ENCODE measurements at regions not wholly inside any gene's neighbourhood (a gene's known extent, or its start where the extent isn't known, plus 50 kb on each side); places are given as distances from the start of the nearest gene placed in this dataset.
A peak's percentile ranks its signal among the peaks of the same experiment; 100 is the strongest.

- no peaks in the 10 kb centered on the region for H3K27me3 Mint-ChIP-seq (ENCODE audit: unreplicated experiment)
- no peak overlapping the region for H3K27ac Mint-ChIP-seq (ENCODE audit: unreplicated experiment)
- peaks cover 10% of the 10 kb centered on the region for H3K9me3 Mint-ChIP-seq (ENCODE audit: low read depth, unreplicated experiment)
- TF ChIP-seq CTCF (IDR thresholded peaks at IDR 0.05; ENCODE audit: unreplicated experiment), result no peak
- CTCF ChIA-PET, result interaction anchor here (0.6 kb wide), 1 partner anchor 73 kb away, joined by 3 read pairs; no protein-coding TSS in a partner anchor
- BruUV-seq (replicated peaks), result no TSS peak
- peaks cover 14% of the 10 kb centered on the region for H3K36me3 Mint-ChIP-seq (ENCODE audit: insufficient read depth, unreplicated experiment)
- intact Hi-C loops (cut with micrococcal nuclease; ENCODE audit: unreplicated experiment), result no loop called here
- no peak overlapping the region for H3K4me3 Mint-ChIP-seq (ENCODE audit: low read depth, unreplicated experiment)
- peaks cover 27% of the 10 kb centered on the region for H3K4me1 Mint-ChIP-seq (ENCODE audit: low read depth, unreplicated experiment)
- no peak for DNase-seq
Observed at GRCh38 chr1:162916821-162917613, 56.0 kb upstream of the CCDC190 start.

- Mint-ChIP-seq H3K27me3 (ENCODE audit: unreplicated experiment) (no peaks in the 10 kb centered on the region), H3K27ac (ENCODE audit: unreplicated experiment) (no peak overlapping the region), H3K36me3 (ENCODE audit: insufficient read depth, unreplicated experiment) (peaks cover 14% of the 10 kb centered on the region), H3K9me3 (ENCODE audit: low read depth, unreplicated experiment) (peaks cover 11% of the 10 kb centered on the region), H3K4me3 (ENCODE audit: low read depth, unreplicated experiment) (no peak overlapping the region), H3K4me1 (ENCODE audit: low read depth, unreplicated experiment) (peaks cover 27% of the 10 kb centered on the region)
- no peak for DNase-seq
- CTCF ChIA-PET, result interaction anchor here (1.4 kb wide), 1 partner anchor 14 kb away, joined by 3 read pairs; no protein-coding TSS in a partner anchor
- BruUV-seq (replicated peaks), result no TSS peak
- intact Hi-C loops (cut with micrococcal nuclease; ENCODE audit: unreplicated experiment), result no loop called here
- TF ChIP-seq CTCF (IDR thresholded peaks at IDR 0.05; ENCODE audit: unreplicated experiment), result no peak
Observed at GRCh38 chr1:162916407-162916806, 55.4 kb upstream of the CCDC190 start.

DNA sequence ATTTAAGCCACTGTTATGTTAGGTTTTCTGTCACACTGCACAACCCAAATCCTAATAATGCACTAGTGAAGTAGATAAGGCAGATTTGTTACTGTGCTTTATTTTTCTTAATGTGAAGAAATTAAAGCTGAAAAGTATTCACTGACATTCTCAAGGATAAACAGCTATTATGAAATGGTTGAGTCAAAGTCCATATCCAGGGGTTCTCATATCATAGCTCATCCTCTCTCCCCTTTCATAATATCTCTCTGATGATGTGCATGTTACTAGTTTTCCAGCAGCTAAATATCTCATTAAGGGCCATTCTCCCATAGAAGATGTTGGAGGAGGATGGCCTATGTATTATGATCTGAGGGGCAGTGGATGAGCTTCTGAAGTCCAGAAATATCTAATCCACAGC is 53.6 kb upstream of the CCDC190 start:
- no peak for TF ChIP-seq CTCF (IDR thresholded peaks at IDR 0.05; ENCODE audit: unreplicated experiment)
- intact Hi-C loops (cut with micrococcal nuclease; ENCODE audit: unreplicated experiment), result no loop called here
- CTCF ChIA-PET, result interaction anchor here (1.2 kb wide), 1 partner anchor 154 kb away, joined by 4 read pairs; the partner anchor contains the start of gene RGS4
- Mint-ChIP-seq H3K36me3 (ENCODE audit: insufficient read depth, unreplicated experiment) (peaks cover 14% of the 10 kb centered on the region), H3K4me1 (ENCODE audit: low read depth, unreplicated experiment) (peaks cover 41% of the 10 kb centered on the region), H3K27me3 (ENCODE audit: unreplicated experiment) (no peaks in the 10 kb centered on the region), H3K27ac (ENCODE audit: unreplicated experiment) (no peak overlapping the region), H3K9me3 (ENCODE audit: low read depth, unreplicated experiment) (peaks cover 11% of the 10 kb centered on the region), H3K4me3 (ENCODE audit: low read depth, unreplicated experiment) (no peak overlapping the region)
- DNase-seq, result no peak
- BruUV-seq (replicated peaks), result no TSS peak

DNA sequence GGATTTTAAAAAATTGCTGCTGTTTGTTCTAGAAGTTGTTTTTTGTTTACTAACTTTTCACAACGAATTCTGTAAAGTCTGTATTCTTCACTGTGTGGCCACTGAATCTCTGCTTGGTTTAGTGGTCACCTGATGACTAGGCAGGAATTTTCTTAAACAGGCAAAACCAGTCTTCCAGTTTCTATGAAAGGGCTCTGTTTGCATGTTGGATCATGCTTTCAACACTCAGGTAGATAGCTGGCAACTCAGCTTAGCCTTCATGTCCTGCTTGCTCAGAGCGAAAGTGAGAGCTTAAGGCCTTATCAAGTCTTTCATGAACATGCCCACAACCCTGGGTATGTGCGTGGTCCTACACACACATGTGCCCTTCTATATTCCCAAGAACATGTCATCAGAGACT is 52.4 kb upstream of the CCDC190 start:
- H3K4me3 Mint-ChIP-seq (ENCODE audit: low read depth, unreplicated experiment), result no peak overlapping the region
- peaks cover 53% of the 10 kb centered on the region for H3K4me1 Mint-ChIP-seq (ENCODE audit: low read depth, unreplicated experiment)
- intact Hi-C loops (cut with micrococcal nuclease; ENCODE audit: unreplicated experiment), result no loop called here
- BruUV-seq (replicated peaks), result no TSS peak
- H3K27ac Mint-ChIP-seq (ENCODE audit: unreplicated experiment), result peak overlapping the region; percentile 60
- H3K9me3 Mint-ChIP-seq (ENCODE audit: low read depth, unreplicated experiment), result peaks cover 11% of the 10 kb centered on the region
- TF ChIP-seq CTCF (IDR thresholded peaks at IDR 0.05; ENCODE audit: unreplicated experiment), result no peak
- CTCF ChIA-PET, result interaction anchor here (0.9 to 1.2 kb wide), 3 partner anchors 14 to 156 kb away, joined by 4 read pairs; partner anchors contain the start of gene RGS4
- H3K27me3 Mint-ChIP-seq (ENCODE audit: unreplicated experiment), result no peaks in the 10 kb centered on the region
- H3K36me3 Mint-ChIP-seq (ENCODE audit: insufficient read depth, unreplicated experiment), result peaks cover 14% of the 10 kb centered on the region
- peak; percentile 60 for DNase-seq

Measured in Calu3 (cell line).